Muscle of back (tissue), 3 donors: ENCODE measurements at regions not wholly inside any gene's neighbourhood (a gene's known extent, or its start where the extent isn't known, plus 50 kb on each side); places are given as distances from the start of the nearest gene placed in this dataset.
A peak's percentile ranks its signal among the peaks of the same experiment; 100 is the strongest.
"Not testable (repeated sequence)": the region's sequence is repeated elsewhere in the genome, so short reads cannot be mapped to it uniquely, and the experiment has no call there.

Source experiments
- DNase-seq, 3 donors: peaks; one replicate each; pipeline versions ENCODE4 v3.0.0 to v3.0.0-alpha.2; 2013

GRCh38 chr4:137861682-137862081, 329.4 kb upstream of the PCDH18 start:
- peak; percentile 6 to 54 (median 22) for DNase-seq

- DNase-seq, result no peak
These were observed 321.1 kb upstream of the PCDH18 start for GRCh38 chr4:137853424-137853823.

- no peak for DNase-seq
These were observed 320.0 kb upstream of the PCDH18 start for GRCh38 chr4:137852326-137852725.

GRCh38 chr4:137851435-137851834, 319.1 kb upstream of the PCDH18 start:
- no peak for DNase-seq

GRCh38 chr4:137827945-137828344, 295.7 kb upstream of the PCDH18 start:
- not testable (repeated sequence) for DNase-seq

- DNase-seq, result no peak
These were observed 293.2 kb upstream of the PCDH18 start for GRCh38 chr4:137825505-137825904.

- no peak for DNase-seq
These were observed 290.7 kb upstream of the PCDH18 start for GRCh38 chr4:137823007-137823406.

GRCh38 chr4:137819964-137820383, 287.7 kb upstream of the PCDH18 start:
- DNase-seq, result peak in 1 of 3 donors; percentile 3

GRCh38 chr4:137812258-137812657, 280.0 kb upstream of the PCDH18 start:
- no peak for DNase-seq

- no peak for DNase-seq
These were observed 274.1 kb upstream of the PCDH18 start for GRCh38 chr4:137806420-137806819.

GRCh38 chr4:137804906-137805495, 272.7 kb upstream of the PCDH18 start:
- no peak for DNase-seq

- DNase-seq, result peak in 2 of 3 donors; percentile 27 to 75
These were observed 268.6 kb upstream of the PCDH18 start for GRCh38 chr4:137800861-137801260.

- DNase-seq, result peak; percentile 30 to 79 (median 54)
These were observed 262.5 kb upstream of the PCDH18 start for GRCh38 chr4:137794764-137795254.

- DNase-seq, result not testable (repeated sequence)
These were observed 257.0 kb upstream of the PCDH18 start for GRCh38 chr4:137789263-137789662.

- not testable (repeated sequence) for DNase-seq
These were observed 251.6 kb upstream of the PCDH18 start for GRCh38 chr4:137783923-137784322.

GRCh38 chr4:137775701-137776100, 243.4 kb upstream of the PCDH18 start:
- DNase-seq, result no peak

- no peak for DNase-seq
These were observed 242.2 kb upstream of the PCDH18 start for GRCh38 chr4:137774501-137774900.

- DNase-seq, result no peak
These were observed 236.6 kb upstream of the PCDH18 start for GRCh38 chr4:137768881-137769280.

GRCh38 chr4:137768196-137768595, 235.9 kb upstream of the PCDH18 start:
- peak in 1 of 3 donors; percentile 19 for DNase-seq

GRCh38 chr4:137762591-137762990, 230.3 kb upstream of the PCDH18 start:
- DNase-seq, result no peak

- peak in 2 of 3 donors; percentile 43 to 82 for DNase-seq
These were observed 222.6 kb upstream of the PCDH18 start for GRCh38 chr4:137754652-137755471.

GRCh38 chr4:137749466-137749865, 217.2 kb upstream of the PCDH18 start:
- peak in 1 of 3 donors; percentile 23 for DNase-seq

GRCh38 chr4:137748616-137749015, 216.3 kb upstream of the PCDH18 start:
- DNase-seq, result peak in 2 of 3 donors; percentile 27 to 62
